ENCODE measurements at regions not wholly inside any gene's neighbourhood (a gene's known extent, or its start where the extent isn't known, plus 50 kb on each side); places are given as distances from the start of the nearest gene placed in this dataset.

- Histone ChIP-seq H3K4me1 (ENCODE audit: insufficient read depth, low read length) (no peaks in the 10 kb centered on the region), H3K36me3 (ENCODE audit: insufficient read depth, low read length) (no peaks in the 10 kb centered on the region), H3K27ac (ENCODE audit: low read depth, low read length) (no peak overlapping the region), H3K27me3 (ENCODE audit: insufficient read depth, low read length, poor library complexity, severe bottlenecking) (no peaks in the 10 kb centered on the region), H3K4me3 (ENCODE audit: low read length) (no peak overlapping the region), H3K9me3 (ENCODE audit: low read length) (no peaks in the 10 kb centered on the region)
- DNase-seq, result no peak
- H3K4me1 Mint-ChIP-seq, result no peaks in the 10 kb centered on the region
- ChIA-PET POLR2A (no interaction called here), CTCF (no interaction called here)
- H3K4me3 Mint-ChIP-seq, result no peak overlapping the region
- no peak overlapping the region for H3K27ac Mint-ChIP-seq
- H3K36me3 Mint-ChIP-seq, result no peaks in the 10 kb centered on the region
- peaks cover 0 to 5% of the 10 kb centered on the region in 2 donors for H3K27me3 Mint-ChIP-seq
- peaks cover 0 to 3% (median 0%) of the 10 kb centered on the region in 5 donors for H3K9me3 Mint-ChIP-seq
Measured at GRCh38 chr20:10109641-10110040, 74.9 kb downstream of the ANKEF1 start.

- Mint-ChIP-seq H3K27ac (no peak overlapping the region), H3K4me3 (no peak overlapping the region), H3K4me1 (no peaks in the 10 kb centered on the region), H3K9me3 (peaks cover 0 to 3% (median 0%) of the 10 kb centered on the region in 5 donors), H3K36me3 (no peaks in the 10 kb centered on the region), H3K27me3 (peaks cover 0 to 5% of the 10 kb centered on the region in 2 donors)
- DNase-seq, result no peak
- no peaks in the 10 kb centered on the region for H3K36me3 ChIP-seq (ENCODE audit: insufficient read depth, low read length)
- no peaks in the 10 kb centered on the region for H3K9me3 ChIP-seq (ENCODE audit: low read length)
- H3K4me1 ChIP-seq (ENCODE audit: insufficient read depth, low read length), result no peaks in the 10 kb centered on the region
- H3K27ac ChIP-seq (ENCODE audit: low read depth, low read length), result no peak overlapping the region
- no peaks in the 10 kb centered on the region for H3K27me3 ChIP-seq (ENCODE audit: insufficient read depth, low read length, poor library complexity, severe bottlenecking)
- POLR2A ChIA-PET, result no interaction called here
- CTCF ChIA-PET, result no interaction called here
- no peak overlapping the region for H3K4me3 ChIP-seq (ENCODE audit: low read length)
Measured at GRCh38 chr20:10110151-10110550, 75.4 kb downstream of the ANKEF1 start.

- Mint-ChIP-seq H3K9me3 (peaks cover 0 to 3% (median 0%) of the 10 kb centered on the region in 5 donors), H3K27ac (no peak overlapping the region), H3K27me3 (peaks cover 0 to 5% of the 10 kb centered on the region in 2 donors), H3K36me3 (no peaks in the 10 kb centered on the region), H3K4me3 (no peak overlapping the region), H3K4me1 (no peaks in the 10 kb centered on the region)
- DNase-seq, result no peak
- Histone ChIP-seq H3K4me3 (ENCODE audit: low read length) (no peak overlapping the region), H3K9me3 (ENCODE audit: low read length) (no peaks in the 10 kb centered on the region), H3K4me1 (ENCODE audit: insufficient read depth, low read length) (no peaks in the 10 kb centered on the region), H3K36me3 (ENCODE audit: insufficient read depth, low read length) (no peaks in the 10 kb centered on the region), H3K27me3 (ENCODE audit: insufficient read depth, low read length, poor library complexity, severe bottlenecking) (no peaks in the 10 kb centered on the region), H3K27ac (ENCODE audit: low read depth, low read length) (no peak overlapping the region)
- CTCF ChIA-PET, result no interaction called here
- POLR2A ChIA-PET, result no interaction called here
Measured at GRCh38 chr20:10111139-10111958, 76.6 kb downstream of the ANKEF1 start.

GRCh38 chr20:10111959-10112250, 77.1 kb downstream of the ANKEF1 start:
- H3K4me3 ChIP-seq (ENCODE audit: low read length), result no peak overlapping the region
- no peaks in the 10 kb centered on the region for H3K4me1 ChIP-seq (ENCODE audit: insufficient read depth, low read length)
- no peaks in the 10 kb centered on the region for H3K9me3 ChIP-seq (ENCODE audit: low read length)
- ChIA-PET CTCF (interaction anchor here (1.0 kb wide), 1 partner anchor 75 kb away, joined by 3 read pairs; no protein-coding TSS in a partner anchor), POLR2A (no interaction called here)
- no peak overlapping the region for H3K27ac Mint-ChIP-seq
- no peak for DNase-seq
- no peaks in the 10 kb centered on the region for H3K36me3 Mint-ChIP-seq
- no peak overlapping the region for H3K27ac ChIP-seq (ENCODE audit: low read depth, low read length)
- no peak overlapping the region for H3K4me3 Mint-ChIP-seq
- peaks cover 0 to 5% of the 10 kb centered on the region in 2 donors for H3K27me3 Mint-ChIP-seq
- H3K4me1 Mint-ChIP-seq, result no peaks in the 10 kb centered on the region
- no peaks in the 10 kb centered on the region for H3K36me3 ChIP-seq (ENCODE audit: insufficient read depth, low read length)
- H3K9me3 Mint-ChIP-seq, result peaks cover 0 to under 1% (median 0%) of the 10 kb centered on the region in 5 donors
- H3K27me3 ChIP-seq (ENCODE audit: insufficient read depth, low read length, poor library complexity, severe bottlenecking), result no peaks in the 10 kb centered on the region

GRCh38 chr20:10113746-10114145, 79.0 kb downstream of the ANKEF1 start:
- Histone ChIP-seq H3K27ac (ENCODE audit: low read depth, low read length) (no peak overlapping the region), H3K9me3 (ENCODE audit: low read length) (no peaks in the 10 kb centered on the region), H3K4me1 (ENCODE audit: insufficient read depth, low read length) (no peaks in the 10 kb centered on the region), H3K36me3 (ENCODE audit: insufficient read depth, low read length) (no peaks in the 10 kb centered on the region), H3K4me3 (ENCODE audit: low read length) (no peak overlapping the region), H3K27me3 (ENCODE audit: insufficient read depth, low read length, poor library complexity, severe bottlenecking) (no peaks in the 10 kb centered on the region)
- no peak overlapping the region for H3K4me3 Mint-ChIP-seq
- DNase-seq, result no peak
- no peaks in the 10 kb centered on the region for H3K36me3 Mint-ChIP-seq
- no peak overlapping the region for H3K27ac Mint-ChIP-seq
- POLR2A ChIA-PET, result no interaction called here
- no peaks in the 10 kb centered on the region for H3K4me1 Mint-ChIP-seq
- CTCF ChIA-PET, result no interaction called here
- no peaks in the 10 kb centered on the region for H3K9me3 Mint-ChIP-seq
- peaks cover 2 to 6% of the 10 kb centered on the region in 2 donors for H3K27me3 Mint-ChIP-seq

GRCh38 chr20:10114598-10114997, 79.8 kb downstream of the ANKEF1 start:
- H3K36me3 Mint-ChIP-seq, result no peaks in the 10 kb centered on the region
- H3K4me1 Mint-ChIP-seq, result no peaks in the 10 kb centered on the region
- H3K36me3 ChIP-seq (ENCODE audit: insufficient read depth, low read length), result no peaks in the 10 kb centered on the region
- H3K4me3 ChIP-seq (ENCODE audit: low read length), result no peak overlapping the region
- peaks cover 5 to 7% of the 10 kb centered on the region in 2 donors for H3K27me3 Mint-ChIP-seq
- no peak overlapping the region for H3K27ac ChIP-seq (ENCODE audit: low read depth, low read length)
- DNase-seq, result no peak
- H3K27me3 ChIP-seq (ENCODE audit: insufficient read depth, low read length, poor library complexity, severe bottlenecking), result no peaks in the 10 kb centered on the region
- no peaks in the 10 kb centered on the region for H3K9me3 ChIP-seq (ENCODE audit: low read length)
- H3K4me1 ChIP-seq (ENCODE audit: insufficient read depth, low read length), result no peaks in the 10 kb centered on the region
- CTCF ChIA-PET, result no interaction called here
- no peak overlapping the region for H3K4me3 Mint-ChIP-seq
- peak overlapping the region in 1 of 8 donors; percentile 36 for H3K27ac Mint-ChIP-seq
- H3K9me3 Mint-ChIP-seq, result no peaks in the 10 kb centered on the region
- POLR2A ChIA-PET, result no interaction called here

GRCh38 chr20:10115021-10115420, 80.2 kb downstream of the ANKEF1 start:
- Mint-ChIP-seq H3K4me3 (no peak overlapping the region), H3K27ac (no peak overlapping the region), H3K9me3 (no peaks in the 10 kb centered on the region), H3K36me3 (no peaks in the 10 kb centered on the region), H3K4me1 (no peaks in the 10 kb centered on the region), H3K27me3 (peaks cover 7% of the 10 kb centered on the region in 2 donors)
- ChIA-PET CTCF (no interaction called here), POLR2A (no interaction called here)
- H3K36me3 ChIP-seq (ENCODE audit: insufficient read depth, low read length), result no peaks in the 10 kb centered on the region
- H3K27ac ChIP-seq (ENCODE audit: low read depth, low read length), result no peak overlapping the region
- H3K9me3 ChIP-seq (ENCODE audit: low read length), result no peaks in the 10 kb centered on the region
- no peaks in the 10 kb centered on the region for H3K27me3 ChIP-seq (ENCODE audit: insufficient read depth, low read length, poor library complexity, severe bottlenecking)
- no peak overlapping the region for H3K4me3 ChIP-seq (ENCODE audit: low read length)
- no peak for DNase-seq
- H3K4me1 ChIP-seq (ENCODE audit: insufficient read depth, low read length), result no peaks in the 10 kb centered on the region

- H3K27ac ChIP-seq (ENCODE audit: low read depth, low read length), result no peak overlapping the region
- DNase-seq, result no peak
- no peak overlapping the region for H3K4me3 ChIP-seq (ENCODE audit: low read length)
- Mint-ChIP-seq H3K36me3 (no peaks in the 10 kb centered on the region), H3K4me1 (no peaks in the 10 kb centered on the region), H3K27ac (no peak overlapping the region), H3K27me3 (peaks cover 4 to 11% of the 10 kb centered on the region in 2 donors), H3K9me3 (peaks cover 0 to 15% (median 2%) of the 10 kb centered on the region in 5 donors), H3K4me3 (no peak overlapping the region)
- no peaks in the 10 kb centered on the region for H3K27me3 ChIP-seq (ENCODE audit: insufficient read depth, low read length, poor library complexity, severe bottlenecking)
- H3K9me3 ChIP-seq (ENCODE audit: low read length), result no peaks in the 10 kb centered on the region
- H3K4me1 ChIP-seq (ENCODE audit: insufficient read depth, low read length), result no peaks in the 10 kb centered on the region
- CTCF ChIA-PET, result no interaction called here
- no peaks in the 10 kb centered on the region for H3K36me3 ChIP-seq (ENCODE audit: insufficient read depth, low read length)
- POLR2A ChIA-PET, result no interaction called here
Measured at GRCh38 chr20:10119336-10119735, 84.5 kb downstream of the ANKEF1 start.

All from CD8-positive, alpha-beta memory T cell (primary cell).